DMS79 treated with DMSO at 0.1 percent for 48 hours (cell line): ENCODE measurements at regions not wholly inside any gene's neighbourhood (a gene's known extent, or its start where the extent isn't known, plus 50 kb on each side); places are given as distances from the start of the nearest gene placed in this dataset.
"Not testable (repeated sequence)": the region's sequence is repeated elsewhere in the genome, so short reads cannot be mapped to it uniquely, and the experiment has no call there.

ENCODE experiments used
- DNase-seq: peaks from one replicate; lab custom pipeline; 2025; lab: John Stamatoyannopoulos, UW

- DNase-seq: no peak
Measured at GRCh38 chr12:75759842-75760572, 248.6 kb upstream of the KRR1 start.

GRCh38 chr12:75759196-75759595 is 247.8 kb upstream of the KRR1 start:
- no peak for DNase-seq

DNA sequence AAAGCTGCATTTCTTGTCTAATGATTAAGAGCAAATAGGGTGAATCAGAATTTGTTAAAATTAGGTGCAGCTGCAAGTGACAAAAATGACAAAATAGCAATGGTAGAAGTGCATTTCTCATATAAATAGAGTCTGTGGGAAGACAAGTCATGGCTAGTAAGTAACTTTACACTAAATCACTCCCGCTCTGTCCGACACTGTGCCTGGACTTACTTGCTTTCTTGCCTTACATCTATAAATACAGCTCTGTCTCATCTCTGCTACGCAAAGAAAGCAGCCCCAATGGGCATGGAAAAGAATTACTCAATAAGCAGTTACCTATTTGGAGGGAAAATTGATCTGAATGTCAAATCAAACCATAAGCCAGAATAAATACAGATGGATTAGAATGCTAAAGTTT is 245.4 kb upstream of the KRR1 start:
- no peak for DNase-seq

DNA sequence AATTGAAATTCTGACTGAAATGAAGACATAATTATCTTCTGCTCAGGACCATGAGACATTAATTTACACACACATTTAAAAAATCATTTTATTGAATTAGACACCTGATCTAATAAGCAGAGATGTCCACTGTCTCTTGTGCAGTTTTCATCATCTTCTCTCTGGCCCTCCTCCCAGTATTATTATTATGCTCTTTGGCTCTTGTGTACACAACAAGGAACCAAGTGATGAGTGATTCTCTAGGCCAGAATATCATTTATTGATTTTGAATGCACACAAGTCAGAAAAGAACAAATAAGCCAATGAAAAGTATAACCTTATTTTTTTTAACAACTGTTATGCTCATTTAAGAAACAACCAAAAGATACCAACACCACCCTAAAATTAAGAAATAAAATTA is 244.7 kb upstream of the KRR1 start:
- no peak for DNase-seq

GRCh38 chr12:75754698-75755097 is 243.3 kb upstream of the KRR1 start:
- no peak for DNase-seq

DNA sequence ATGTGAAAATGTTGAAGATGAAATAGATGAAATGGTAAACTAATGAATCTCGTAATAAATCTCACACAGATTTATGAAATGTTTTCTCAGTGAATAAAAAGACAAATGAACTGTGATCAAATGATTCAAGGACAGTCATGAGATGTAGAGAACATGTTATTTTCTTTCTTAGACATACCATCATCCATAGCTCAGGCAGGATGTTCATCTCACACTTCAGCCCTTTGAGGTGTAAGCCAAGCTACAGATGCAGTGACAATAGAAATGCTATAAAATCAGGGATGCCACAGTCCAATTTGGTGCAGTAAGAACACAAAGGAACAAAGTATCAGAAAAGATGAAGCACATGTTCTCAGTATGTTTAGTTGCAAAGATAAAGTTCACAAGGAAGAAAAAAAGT is 242.7 kb upstream of the KRR1 start:
- no peak for DNase-seq

DNA sequence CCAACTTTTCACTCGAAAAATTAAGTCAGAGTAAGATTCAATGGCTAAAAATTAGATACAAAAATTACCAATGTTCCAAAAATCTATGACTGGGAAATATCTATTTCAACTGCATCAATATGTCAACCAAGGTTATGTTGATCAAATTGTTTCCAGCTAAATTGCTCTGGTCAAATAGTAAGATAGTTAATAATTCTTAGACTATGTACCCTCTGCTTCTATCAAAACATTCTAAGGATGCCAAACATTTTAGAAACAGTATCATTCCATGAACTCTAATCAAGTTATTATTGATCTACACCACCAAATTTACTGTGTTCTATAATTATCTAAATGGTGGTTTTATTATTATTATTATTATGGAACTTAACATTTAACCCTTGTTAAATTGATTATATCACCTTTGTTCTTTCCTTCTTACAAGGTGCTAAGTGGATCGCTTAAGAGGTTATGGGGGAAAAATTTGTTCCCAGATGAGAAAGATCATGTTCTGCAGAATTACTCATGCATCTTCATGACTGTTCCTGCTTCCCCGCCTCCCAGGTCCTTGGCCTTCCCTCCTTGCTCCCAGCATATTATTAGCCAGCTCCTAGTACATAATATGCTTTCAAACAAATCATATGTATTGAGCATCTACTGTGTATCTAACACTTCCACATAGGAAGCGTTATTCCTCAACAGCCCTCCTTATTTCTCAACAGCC is 240.5 kb upstream of the KRR1 start:
- DNase-seq: no peak

- DNase-seq: no peak
Measured at GRCh38 chr12:75750716-75751306, 239.4 kb upstream of the KRR1 start.

DNA sequence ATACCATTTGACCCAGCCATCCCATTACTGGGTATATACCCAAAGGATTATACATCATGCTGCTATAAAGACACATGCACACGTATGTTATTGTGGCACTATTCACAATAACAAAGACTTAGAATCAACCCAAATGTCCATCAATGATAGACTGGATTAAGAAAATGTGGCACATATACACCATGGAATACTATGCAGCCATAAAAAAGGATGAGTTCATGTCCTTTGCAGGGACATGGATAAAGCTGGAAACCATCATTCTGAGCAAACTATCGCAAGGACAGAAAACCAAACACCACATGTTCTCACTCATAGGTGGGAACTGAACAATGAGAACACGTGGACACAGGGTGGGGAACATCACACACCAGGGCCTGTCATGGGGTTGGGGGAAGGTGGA is 237.6 kb upstream of the KRR1 start:
- not testable (repeated sequence) for DNase-seq

- no peak for DNase-seq
Measured at GRCh38 chr12:75748136-75748535, 236.7 kb upstream of the KRR1 start.

- DNase-seq: no peak
Measured at GRCh38 chr12:75747572-75748021, 236.2 kb upstream of the KRR1 start.

- no peak for DNase-seq
Measured at GRCh38 chr12:75746621-75747020, 235.2 kb upstream of the KRR1 start.

GRCh38 chr12:75744607-75745256 is 233.3 kb upstream of the KRR1 start:
- no peak for DNase-seq

DNA sequence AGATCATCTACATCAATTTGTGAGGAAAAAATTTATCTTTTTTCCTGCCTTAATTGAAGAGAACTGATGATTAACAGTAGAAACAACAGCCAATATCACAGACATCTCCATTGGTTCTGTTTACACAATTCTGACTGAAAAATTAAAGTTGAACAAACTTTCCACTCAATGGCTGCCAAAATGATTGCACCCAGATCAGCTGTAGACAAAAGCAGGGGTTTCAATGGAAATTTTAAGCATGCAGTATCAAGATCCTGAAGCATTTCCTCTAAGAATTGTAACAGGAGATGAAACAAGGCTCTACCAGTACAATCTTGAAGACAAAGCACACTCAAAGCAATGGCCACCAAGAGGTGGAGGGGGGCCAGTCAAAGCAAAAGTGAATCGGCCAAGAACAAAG is 231.6 kb upstream of the KRR1 start:
- no peak for DNase-seq

GRCh38 chr12:75742048-75742447 is 230.6 kb upstream of the KRR1 start:
- DNase-seq: no peak

DNA sequence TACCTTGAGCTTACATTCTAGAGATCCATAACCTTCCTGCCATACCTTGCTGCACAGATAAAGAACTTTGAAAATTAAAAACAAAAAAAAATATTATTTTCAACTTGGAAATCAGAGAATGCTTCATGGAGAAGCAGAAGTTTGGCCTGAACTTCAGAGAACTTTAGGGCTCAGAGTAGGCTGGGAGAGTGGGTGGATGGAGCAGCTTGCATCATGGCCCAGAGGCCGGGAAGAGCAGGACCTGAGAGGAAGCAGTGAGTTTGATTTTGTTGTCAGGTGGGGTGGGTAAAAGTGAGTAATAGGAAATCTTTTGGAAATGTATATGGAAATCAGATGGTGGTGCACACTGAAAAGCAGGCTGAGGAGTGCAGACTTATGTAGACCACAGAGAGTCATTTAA is 228.5 kb upstream of the KRR1 start:
- DNase-seq: no peak

DNA sequence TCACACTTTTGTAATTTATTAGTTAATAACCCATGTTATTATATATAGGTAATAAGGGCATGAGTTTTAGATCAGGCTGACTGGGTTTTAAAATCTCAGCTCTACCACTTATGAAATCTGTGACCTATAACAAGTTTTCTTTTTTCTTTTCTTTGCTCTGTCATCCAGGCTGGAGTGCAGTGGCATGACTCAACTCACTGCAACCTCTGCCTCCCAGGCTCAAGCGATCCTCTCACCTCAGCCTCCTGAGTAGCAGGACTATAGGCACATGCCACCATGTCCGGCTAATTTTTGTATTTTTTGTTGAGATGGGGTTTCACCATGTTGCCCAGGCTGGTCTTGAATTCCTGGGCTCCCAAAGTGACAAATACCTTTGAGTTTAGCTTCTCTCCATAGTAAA is 227.7 kb upstream of the KRR1 start:
- DNase-seq: not testable (repeated sequence)

- DNase-seq: no peak
Measured at GRCh38 chr12:75738486-75738885, 227.1 kb upstream of the KRR1 start.

DNA sequence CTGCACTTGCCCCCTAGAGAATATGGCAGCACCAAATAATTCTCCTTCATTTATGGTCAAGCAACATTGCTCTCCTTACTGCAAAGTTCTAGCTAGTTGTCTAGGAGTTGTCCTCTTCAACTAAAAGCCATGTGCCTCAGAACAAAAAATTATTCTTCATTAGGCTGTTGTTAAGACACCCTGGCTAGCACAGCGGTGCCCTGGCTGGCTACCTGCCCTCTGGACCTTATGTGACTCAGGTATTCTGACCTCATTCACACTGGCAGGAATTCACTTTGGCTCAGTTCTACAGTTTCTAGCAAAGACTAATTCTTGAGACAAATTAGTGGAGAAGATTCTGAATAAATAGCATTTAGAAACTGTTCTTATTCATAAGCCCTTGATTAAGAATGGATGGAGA is 224.4 kb upstream of the KRR1 start:
- no peak for DNase-seq

DNA sequence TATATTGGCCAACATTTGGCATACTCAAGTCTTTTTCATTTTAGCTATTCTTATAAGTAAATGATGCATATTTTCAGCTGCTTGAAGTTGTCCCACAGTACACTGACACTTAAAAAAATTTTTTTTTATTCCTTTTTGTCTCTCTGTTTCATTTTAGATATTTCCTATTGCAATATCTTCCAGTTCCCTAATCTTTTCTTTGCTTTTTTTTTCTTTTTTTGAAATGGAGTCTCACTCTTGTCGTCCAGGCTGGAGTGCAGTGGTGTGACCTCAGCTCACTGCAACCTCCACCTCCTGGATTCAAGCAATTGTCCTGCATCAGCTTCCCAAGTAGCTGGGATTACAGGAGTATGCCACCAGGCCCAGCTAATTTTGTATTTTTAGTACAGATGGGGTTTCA is 217.4 kb upstream of the KRR1 start:
- DNase-seq: no peak

- DNase-seq: no peak
Measured at GRCh38 chr12:75727577-75727976, 216.2 kb upstream of the KRR1 start.

DNA sequence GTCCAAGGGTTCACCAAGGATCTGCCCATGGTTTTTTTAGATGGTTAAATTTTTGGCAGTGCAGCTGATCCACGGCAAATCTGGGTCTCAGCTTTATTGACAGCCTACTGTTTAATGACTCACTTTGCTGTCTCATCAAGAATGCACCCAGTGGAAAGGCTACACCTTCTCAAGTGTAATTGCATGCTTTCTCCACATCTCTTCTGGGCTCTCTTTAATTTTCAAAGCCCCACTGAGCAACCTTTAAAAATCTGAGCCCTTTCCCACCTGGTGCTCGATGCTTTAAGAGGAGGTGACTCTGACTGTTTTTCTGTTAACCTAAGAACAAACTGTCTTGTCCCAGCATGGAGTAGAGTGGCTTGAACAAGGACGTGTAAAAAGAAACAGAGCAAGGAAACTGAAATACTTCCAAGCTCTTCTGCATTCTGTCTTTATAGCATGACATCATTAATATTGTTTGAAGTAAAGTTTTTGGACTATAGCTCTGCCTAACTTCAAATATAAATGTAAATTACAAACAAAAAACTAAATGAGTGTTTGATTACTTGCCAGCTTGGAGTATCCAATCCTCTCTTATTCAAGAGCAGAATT is 214.2 kb upstream of the KRR1 start:
- DNase-seq: peak; percentile 63
